Prostate gland (tissue), 2 donors: ENCODE measurements at regions not wholly inside any gene's neighbourhood (a gene's known extent, or its start where the extent isn't known, plus 50 kb on each side); places are given as distances from the start of the nearest gene placed in this dataset.

Experiments used
- POLR2A ChIP-seq: fragments of 450-650 bp; IDR thresholded peaks from one replicate; pipeline ENCODE4 v1.6.1; 2016; ENCODE audit warnings: antibody characterized with exemption, mild to moderate bottlenecking
- POLR2AphosphoS5 ChIP-seq: sonication (generic); formaldehyde crosslinking; IDR thresholded peaks from one replicate; pipeline ENCODE4 v1.6.1; 2017; ENCODE audit warnings: antibody characterized with exemption
- TF ChIP-seq, protein P1 (sequence below), 4 experiments: fragments of 200-600 bp in 2 of 4; fragments of 450-650 bp in 2 of 4; sonication (generic) in 2 of 4; IDR thresholded peaks; 1 replicate in 3 of 4; 2 replicates in 1 of 4; pipeline ENCODE4 v1.5.1; 2016 to 2019; ENCODE audit warnings: antibody characterized with exemption in 4 of 4, mild to moderate bottlenecking in 2 of 4, moderate library complexity in 2 of 4

DNA sequence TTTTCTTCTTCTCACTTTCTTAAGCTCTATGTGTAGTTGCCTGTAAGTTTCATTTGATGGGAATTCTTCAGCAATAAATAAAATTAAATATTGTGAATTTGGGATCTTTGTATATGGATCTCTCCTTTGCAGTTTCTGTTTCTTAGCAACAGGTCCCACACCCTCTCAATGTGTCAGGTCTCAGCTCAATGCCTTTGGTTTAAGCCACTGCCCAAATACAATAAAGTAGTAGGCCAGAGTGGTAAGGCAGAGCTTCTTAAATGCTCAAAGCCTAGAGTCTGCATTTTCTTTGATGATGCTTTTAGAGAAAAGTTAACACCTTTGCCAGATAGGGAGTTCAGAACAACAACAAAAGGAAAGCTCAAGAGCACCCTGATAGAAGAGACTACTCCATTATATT, 343.7 kb downstream of the NSUN3 start:
- TF ChIP-seq, protein P1, sequence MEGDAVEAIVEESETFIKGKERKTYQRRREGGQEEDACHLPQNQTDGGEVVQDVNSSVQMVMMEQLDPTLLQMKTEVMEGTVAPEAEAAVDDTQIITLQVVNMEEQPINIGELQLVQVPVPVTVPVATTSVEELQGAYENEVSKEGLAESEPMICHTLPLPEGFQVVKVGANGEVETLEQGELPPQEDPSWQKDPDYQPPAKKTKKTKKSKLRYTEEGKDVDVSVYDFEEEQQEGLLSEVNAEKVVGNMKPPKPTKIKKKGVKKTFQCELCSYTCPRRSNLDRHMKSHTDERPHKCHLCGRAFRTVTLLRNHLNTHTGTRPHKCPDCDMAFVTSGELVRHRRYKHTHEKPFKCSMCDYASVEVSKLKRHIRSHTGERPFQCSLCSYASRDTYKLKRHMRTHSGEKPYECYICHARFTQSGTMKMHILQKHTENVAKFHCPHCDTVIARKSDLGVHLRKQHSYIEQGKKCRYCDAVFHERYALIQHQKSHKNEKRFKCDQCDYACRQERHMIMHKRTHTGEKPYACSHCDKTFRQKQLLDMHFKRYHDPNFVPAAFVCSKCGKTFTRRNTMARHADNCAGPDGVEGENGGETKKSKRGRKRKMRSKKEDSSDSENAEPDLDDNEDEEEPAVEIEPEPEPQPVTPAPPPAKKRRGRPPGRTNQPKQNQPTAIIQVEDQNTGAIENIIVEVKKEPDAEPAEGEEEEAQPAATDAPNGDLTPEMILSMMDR (IDR thresholded peaks at IDR 0.05) = no peak
- no peak for TF ChIP-seq POLR2AphosphoS5
- TF ChIP-seq POLR2A = no peak
